SU-DHL-6 (cell line): ENCODE measurements at regions not wholly inside any gene's neighbourhood (a gene's known extent, or its start where the extent isn't known, plus 50 kb on each side); places are given as distances from the start of the nearest gene placed in this dataset.

Source experiments
- EZH2phosphoT487 ChIP-seq: fragments of 200-600 bp; sonication (generic), shearing (Covaris generic); conservative IDR thresholded peaks from 2 replicates; pipeline ENCODE4 v1.6.1; 2018; ENCODE audit warnings: mild to moderate bottlenecking, antibody characterized with exemption, low read length, moderate library complexity, mixed read lengths
- TF ChIP-seq, protein P1 (sequence below): fragments of 200-600 bp; sonication (generic); IDR thresholded peaks from one replicate; pipeline ENCODE4 v1.5.1; 2017; ENCODE audit warnings: antibody characterized with exemption, mild to moderate bottlenecking, low read length, moderate library complexity; ENCODE audit not compliant: insufficient read depth, poor library complexity, severe bottlenecking

- TF ChIP-seq EZH2phosphoT487, result no peak
- TF ChIP-seq, protein P1, sequence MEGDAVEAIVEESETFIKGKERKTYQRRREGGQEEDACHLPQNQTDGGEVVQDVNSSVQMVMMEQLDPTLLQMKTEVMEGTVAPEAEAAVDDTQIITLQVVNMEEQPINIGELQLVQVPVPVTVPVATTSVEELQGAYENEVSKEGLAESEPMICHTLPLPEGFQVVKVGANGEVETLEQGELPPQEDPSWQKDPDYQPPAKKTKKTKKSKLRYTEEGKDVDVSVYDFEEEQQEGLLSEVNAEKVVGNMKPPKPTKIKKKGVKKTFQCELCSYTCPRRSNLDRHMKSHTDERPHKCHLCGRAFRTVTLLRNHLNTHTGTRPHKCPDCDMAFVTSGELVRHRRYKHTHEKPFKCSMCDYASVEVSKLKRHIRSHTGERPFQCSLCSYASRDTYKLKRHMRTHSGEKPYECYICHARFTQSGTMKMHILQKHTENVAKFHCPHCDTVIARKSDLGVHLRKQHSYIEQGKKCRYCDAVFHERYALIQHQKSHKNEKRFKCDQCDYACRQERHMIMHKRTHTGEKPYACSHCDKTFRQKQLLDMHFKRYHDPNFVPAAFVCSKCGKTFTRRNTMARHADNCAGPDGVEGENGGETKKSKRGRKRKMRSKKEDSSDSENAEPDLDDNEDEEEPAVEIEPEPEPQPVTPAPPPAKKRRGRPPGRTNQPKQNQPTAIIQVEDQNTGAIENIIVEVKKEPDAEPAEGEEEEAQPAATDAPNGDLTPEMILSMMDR, result no peak
Observed at GRCh38 chr13:42453091-42453645, 120.8 kb upstream of the TNFSF11 start.
